Fibroblast of lung (primary cell): ENCODE measurements at regions not wholly inside any gene's neighbourhood (a gene's known extent, or its start where the extent isn't known, plus 50 kb on each side); places are given as distances from the start of the nearest gene placed in this dataset.

ENCODE experiments used
- DNase-seq, 2 donors: peaks; one replicate each; pipeline versions ENCODE4 v3.0.0 to v3.0.0-alpha.2; 2010; ENCODE audit warnings: low read depth in 2 of 2
- H2AFZ ChIP-seq: 2 replicates; pipeline ENCODE4 v1.5.1; 2012; ENCODE audit warnings: low read length, control low read depth, inconsistent platforms
- H3K27ac ChIP-seq: 2 replicates; pipeline ENCODE4 v1.5.1; 2011; ENCODE audit warnings: low read length, control low read depth; ENCODE audit not compliant: insufficient read depth
- H3K27me3 ChIP-seq: 2 replicates; pipeline ENCODE4 v1.5.1; 2011; ENCODE audit warnings: mild to moderate bottlenecking, low read length; ENCODE audit not compliant: control insufficient read depth, insufficient read depth
- H3K36me3 ChIP-seq: 2 replicates; pipeline ENCODE4 v1.5.1; 2011; ENCODE audit warnings: low read length; ENCODE audit not compliant: control insufficient read depth, insufficient read depth
- H3K4me1 ChIP-seq: 2 replicates; pipeline ENCODE4 v1.5.1; 2011; ENCODE audit warnings: low read length; ENCODE audit not compliant: control insufficient read depth, insufficient read depth; ENCODE audit errors: extremely low read depth
- H3K4me2 ChIP-seq: 2 replicates; pipeline ENCODE4 v1.5.1; 2011; ENCODE audit warnings: low read length, control low read depth; ENCODE audit not compliant: insufficient read depth; ENCODE audit errors: extremely low read depth
- H3K4me3 ChIP-seq, 4 experiments: fragments of 200-600 bp in 1 of 4; sonication (generic) in 1 of 4; replicated peaks in 1 of 4; 2 replicates each; pipeline ENCODE4 v1.5.1; 2011 to 2016; ENCODE audit warnings: low read length in 4 of 4, low read depth in 3 of 4, mild to moderate bottlenecking in 3 of 4, control low read depth in 2 of 4, inconsistent platforms in 1 of 4, mixed read lengths in 1 of 4; ENCODE audit not compliant: insufficient read depth in 1 of 4; ENCODE audit errors: control extremely low read depth in 1 of 4
- H3K79me2 ChIP-seq: 2 replicates; pipeline ENCODE4 v1.5.1; 2012; ENCODE audit warnings: mild to moderate bottlenecking, low read length, inconsistent platforms; ENCODE audit not compliant: control insufficient read depth, insufficient read depth
- H3K9ac ChIP-seq: 2 replicates; pipeline ENCODE4 v1.5.1; 2011; ENCODE audit warnings: mild to moderate bottlenecking, low read length, control low read depth; ENCODE audit not compliant: insufficient read depth
- H3K9me3 ChIP-seq: 2 replicates; pipeline ENCODE4 v1.5.1; 2012; ENCODE audit warnings: low read depth, low read length; ENCODE audit not compliant: control insufficient read depth, insufficient read depth
- H4K20me1 ChIP-seq: 2 replicates; pipeline ENCODE4 v1.5.1; 2011; ENCODE audit warnings: low read length; ENCODE audit not compliant: control insufficient read depth, insufficient read depth; ENCODE audit errors: extremely low read depth
- CTCF ChIP-seq, 2 donors: IDR thresholded peaks in 1 of 2; conservative IDR thresholded peaks in 1 of 2; 1 replicate in 1 of 2; 2 replicates in 1 of 2; pipeline ENCODE4 v1.5.1; 2011 to 2012; ENCODE audit warnings: low read length in 2 of 2, control low read depth in 1 of 2, inconsistent platforms in 1 of 2, low read depth in 1 of 2, mild to moderate bottlenecking in 1 of 2
- EZH2 ChIP-seq: IDR thresholded peaks from 2 replicates; pipeline ENCODE4 v1.5.1; 2012; ENCODE audit warnings: low read length, control low read depth, mild to moderate bottlenecking; ENCODE audit errors: missing control alignments

- Histone ChIP-seq H3K9me3 (no peaks in the 10 kb centered on the region), H4K20me1 (no peaks in the 10 kb centered on the region), H3K4me1 (no peaks in the 10 kb centered on the region), H3K79me2 (no peaks in the 10 kb centered on the region), H2AFZ (no peak overlapping the region), H3K4me2 (no peak overlapping the region), H3K27ac (no peak overlapping the region), H3K4me3 (no peak overlapping the region), H3K27me3 (no peaks in the 10 kb centered on the region), H3K9ac (no peak overlapping the region), H3K36me3 (no peaks in the 10 kb centered on the region)
- no peak for DNase-seq
- no peak for TF ChIP-seq CTCF (conservative IDR thresholded peaks at IDR 0.05 in 1 of 2, IDR thresholded peaks at IDR 0.05 in 1 of 2; ENCODE audit: low read depth in 1 of 2, low read length in 2 of 2)
- no peak for TF ChIP-seq EZH2
Measured at GRCh38 chr1:193633093-193633492, 446.7 kb upstream of the B3GALT2 start.

- Histone ChIP-seq H3K27me3 (no peaks in the 10 kb centered on the region), H3K9ac (no peak overlapping the region), H3K4me2 (no peak overlapping the region), H3K9me3 (no peaks in the 10 kb centered on the region), H2AFZ (no peak overlapping the region), H3K79me2 (no peaks in the 10 kb centered on the region), H3K4me1 (no peaks in the 10 kb centered on the region), H3K4me3 (no peak overlapping the region), H3K27ac (no peak overlapping the region), H3K36me3 (no peaks in the 10 kb centered on the region), H4K20me1 (no peaks in the 10 kb centered on the region)
- TF ChIP-seq CTCF (conservative IDR thresholded peaks at IDR 0.05 in 1 of 2, IDR thresholded peaks at IDR 0.05 in 1 of 2; ENCODE audit: low read depth in 1 of 2, low read length in 2 of 2) (no peak), EZH2 (no peak)
- DNase-seq: no peak
Measured at GRCh38 chr1:193631306-193631705, 444.9 kb upstream of the B3GALT2 start.

- no peak overlapping the region for H3K27ac ChIP-seq
- H4K20me1 ChIP-seq: no peaks in the 10 kb centered on the region
- H3K9me3 ChIP-seq: no peaks in the 10 kb centered on the region
- H3K79me2 ChIP-seq: no peaks in the 10 kb centered on the region
- H3K27me3 ChIP-seq: no peaks in the 10 kb centered on the region
- H2AFZ ChIP-seq: no peak overlapping the region
- no peaks in the 10 kb centered on the region for H3K4me1 ChIP-seq
- H3K4me3 ChIP-seq: no peak overlapping the region
- no peaks in the 10 kb centered on the region for H3K36me3 ChIP-seq
- DNase-seq: peak in 1 of 2 donors; percentile 25
- no peak overlapping the region for H3K9ac ChIP-seq
- no peak overlapping the region for H3K4me2 ChIP-seq
- TF ChIP-seq EZH2 (no peak), CTCF (conservative IDR thresholded peaks at IDR 0.05 in 1 of 2, IDR thresholded peaks at IDR 0.05 in 1 of 2; ENCODE audit: low read depth in 1 of 2, low read length in 2 of 2) (no peak)
Measured at GRCh38 chr1:193629875-193630274, 443.5 kb upstream of the B3GALT2 start.
